ENCODE measurements at regions not wholly inside any gene's neighbourhood (a gene's known extent, or its start where the extent isn't known, plus 50 kb on each side); places are given as distances from the start of the nearest gene placed in this dataset.

GRCh38 chr3:76178412-76178811 lies 393.1 kb upstream of the ZNF717 start:
- TF ChIP-seq CTCF (IDR thresholded peaks at IDR 0.05; ENCODE audit: insufficient read depth, low read length) (no peak), REST (IDR thresholded peaks at IDR 0.05; ENCODE audit: insufficient replicate concordance, low read depth) (no peak), POLR2AphosphoS5 (IDR thresholded peaks at IDR 0.05; ENCODE audit: low read depth) (no peak), SPI1 (IDR thresholded peaks at IDR 0.05; ENCODE audit: borderline replicate concordance, low read depth) (no peak)

Data from HL-60 (cell line).